ENCODE measurements at regions not wholly inside any gene's neighbourhood (a gene's known extent, or its start where the extent isn't known, plus 50 kb on each side); places are given as distances from the start of the nearest gene placed in this dataset.

DNA sequence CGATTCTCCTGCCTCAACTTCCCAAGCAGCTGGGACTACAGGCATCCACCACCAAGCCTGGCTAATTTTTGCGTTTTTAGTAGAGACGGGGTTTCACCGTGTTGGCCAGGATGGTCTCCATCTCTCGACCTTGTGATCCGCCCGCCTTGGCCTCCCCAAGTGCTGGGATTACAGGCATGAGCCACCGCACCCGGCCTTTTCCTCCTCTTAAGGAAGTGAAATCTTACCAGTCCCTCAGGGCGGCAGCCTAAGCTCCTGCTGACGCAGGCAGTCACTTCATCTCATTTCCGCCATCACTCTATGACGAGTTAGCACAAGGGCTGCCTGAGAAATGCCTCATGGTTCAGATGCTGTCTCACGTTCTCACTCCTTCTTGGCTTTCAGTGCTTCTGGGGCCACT, 246.0 kb upstream of the SHH start:
- no peak for TF ChIP-seq POLR2A (IDR thresholded peaks at IDR 0.05)
- TF ChIP-seq EP300 (IDR thresholded peaks at IDR 0.05), result no peak
- TF ChIP-seq, protein P1, sequence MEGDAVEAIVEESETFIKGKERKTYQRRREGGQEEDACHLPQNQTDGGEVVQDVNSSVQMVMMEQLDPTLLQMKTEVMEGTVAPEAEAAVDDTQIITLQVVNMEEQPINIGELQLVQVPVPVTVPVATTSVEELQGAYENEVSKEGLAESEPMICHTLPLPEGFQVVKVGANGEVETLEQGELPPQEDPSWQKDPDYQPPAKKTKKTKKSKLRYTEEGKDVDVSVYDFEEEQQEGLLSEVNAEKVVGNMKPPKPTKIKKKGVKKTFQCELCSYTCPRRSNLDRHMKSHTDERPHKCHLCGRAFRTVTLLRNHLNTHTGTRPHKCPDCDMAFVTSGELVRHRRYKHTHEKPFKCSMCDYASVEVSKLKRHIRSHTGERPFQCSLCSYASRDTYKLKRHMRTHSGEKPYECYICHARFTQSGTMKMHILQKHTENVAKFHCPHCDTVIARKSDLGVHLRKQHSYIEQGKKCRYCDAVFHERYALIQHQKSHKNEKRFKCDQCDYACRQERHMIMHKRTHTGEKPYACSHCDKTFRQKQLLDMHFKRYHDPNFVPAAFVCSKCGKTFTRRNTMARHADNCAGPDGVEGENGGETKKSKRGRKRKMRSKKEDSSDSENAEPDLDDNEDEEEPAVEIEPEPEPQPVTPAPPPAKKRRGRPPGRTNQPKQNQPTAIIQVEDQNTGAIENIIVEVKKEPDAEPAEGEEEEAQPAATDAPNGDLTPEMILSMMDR (IDR thresholded peaks at IDR 0.05), result no peak
- TF ChIP-seq POLR2AphosphoS5 (IDR thresholded peaks at IDR 0.05), result no peak
- no peaks in the 10 kb centered on the region for H3K36me3 ChIP-seq
- no peak overlapping the region for H3K27ac ChIP-seq
- WGBS, 2 donors, result 89 to 94% methylated on average over 14 of the region's 14 CpGs
- H3K27me3 ChIP-seq, result no peaks in the 10 kb centered on the region
- H3K4me1 ChIP-seq, result no peaks in the 10 kb centered on the region
- no peak for ATAC-seq (ENCODE audit: low FRiP score in 2 of 2)
- no peak for DNase-seq
- H3K4me3 ChIP-seq, result no peak overlapping the region
- no peaks in the 10 kb centered on the region for H3K9me3 ChIP-seq

DNA sequence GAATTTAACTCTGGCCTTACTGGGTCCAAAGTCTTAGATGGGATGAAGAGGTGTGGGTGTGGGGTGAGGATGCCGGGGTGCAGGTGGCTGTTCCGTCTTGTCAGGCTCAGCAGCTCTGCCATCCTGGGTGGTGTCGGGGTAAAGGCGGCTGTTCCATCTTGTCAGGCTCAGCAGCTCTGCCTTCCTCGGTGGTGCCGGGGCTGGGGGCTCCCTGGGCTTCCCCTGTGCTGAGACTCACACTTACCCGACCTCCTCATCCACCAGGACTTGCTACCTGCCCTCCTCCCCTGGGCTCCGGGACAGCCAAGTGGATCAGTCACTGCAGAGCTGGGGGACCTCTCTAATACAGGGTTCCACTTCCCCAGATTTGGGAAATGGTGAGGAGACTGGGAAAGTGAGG, 244.3 kb upstream of the SHH start:
- H3K4me1 ChIP-seq, result no peaks in the 10 kb centered on the region
- TF ChIP-seq POLR2A (IDR thresholded peaks at IDR 0.05) (no peak), POLR2AphosphoS5 (IDR thresholded peaks at IDR 0.05) (no peak), EP300 (IDR thresholded peaks at IDR 0.05) (no peak)
- TF ChIP-seq, protein P1 (IDR thresholded peaks at IDR 0.05), result no peak
- no peaks in the 10 kb centered on the region for H3K36me3 ChIP-seq
- DNase-seq, result no peak
- H3K9me3 ChIP-seq, result no peaks in the 10 kb centered on the region
- no peak overlapping the region for H3K27ac ChIP-seq
- WGBS, 2 donors, result 85 to 93% methylated on average over 8 of the region's 8 CpGs
- no peak overlapping the region for H3K4me3 ChIP-seq
- ATAC-seq (ENCODE audit: low FRiP score in 2 of 2), result no peak
- no peaks in the 10 kb centered on the region for H3K27me3 ChIP-seq

DNA sequence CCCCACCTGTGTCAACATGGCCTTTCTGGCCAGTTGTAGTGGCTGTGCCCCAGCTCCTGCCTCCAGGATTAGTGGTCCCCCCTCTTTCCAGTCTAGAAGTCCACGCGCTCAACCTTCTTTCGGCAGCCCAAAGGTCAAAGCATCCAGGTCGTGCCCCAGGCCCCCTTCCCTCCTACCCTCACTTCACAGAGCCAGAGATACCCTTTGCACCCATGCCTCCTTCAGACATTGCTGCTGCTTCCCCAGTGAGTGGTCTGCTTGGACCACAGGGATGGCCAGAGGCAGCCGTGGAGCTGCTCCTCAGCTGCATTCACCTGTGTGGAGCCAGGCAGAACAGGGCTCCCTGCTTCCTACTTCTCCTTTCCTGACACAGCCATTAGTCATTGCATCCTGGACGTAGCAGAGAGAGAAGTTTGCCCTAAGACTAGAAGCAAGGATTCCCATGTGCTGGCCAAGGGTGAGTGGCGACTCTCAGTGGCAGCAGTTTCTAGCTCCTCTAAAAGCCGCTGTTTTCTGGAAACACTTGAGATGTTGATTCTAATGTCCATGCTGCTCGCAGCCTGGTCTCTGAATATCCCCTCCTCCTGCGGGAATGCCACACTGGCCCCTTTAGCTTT, 243.1 kb upstream of the SHH start:
- DNase-seq, result no peak
- Histone ChIP-seq H3K27me3 (no peaks in the 10 kb centered on the region), H3K27ac (no peak overlapping the region), H3K4me1 (no peaks in the 10 kb centered on the region), H3K9me3 (no peaks in the 10 kb centered on the region), H3K4me3 (no peak overlapping the region), H3K36me3 (no peaks in the 10 kb centered on the region)
- no peak for TF ChIP-seq POLR2A (IDR thresholded peaks at IDR 0.05)
- TF ChIP-seq EP300 (IDR thresholded peaks at IDR 0.05), result no peak
- TF ChIP-seq, protein P1 (IDR thresholded peaks at IDR 0.05), result no peak
- TF ChIP-seq POLR2AphosphoS5 (IDR thresholded peaks at IDR 0.05), result no peak
- WGBS, 2 donors, result 63 to 73% methylated on average over 9 to 10 of the region's 10 CpGs
- no peak for ATAC-seq (ENCODE audit: low FRiP score in 2 of 2)

DNA sequence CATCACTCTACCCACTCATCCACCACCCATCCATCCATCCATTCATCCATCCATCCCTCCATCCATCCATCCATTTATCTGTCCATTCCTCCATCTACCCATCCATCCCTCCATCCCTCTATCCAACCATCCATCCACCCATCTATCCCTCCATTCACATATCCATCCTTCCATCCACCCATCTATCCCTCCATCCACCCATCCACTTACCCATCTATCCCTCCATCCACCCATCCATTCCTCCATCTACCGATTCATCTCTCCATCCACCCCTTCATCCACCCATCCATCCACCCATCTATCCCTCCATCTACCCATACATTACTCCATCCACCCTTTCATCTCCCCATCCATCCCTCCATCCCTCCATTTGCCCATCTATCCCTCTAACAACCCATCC, 239.6 kb upstream of the SHH start:
- H3K4me1 ChIP-seq, result no peaks in the 10 kb centered on the region
- no peaks in the 10 kb centered on the region for H3K36me3 ChIP-seq
- H3K27ac ChIP-seq, result no peak overlapping the region
- no peaks in the 10 kb centered on the region for H3K9me3 ChIP-seq
- no peak overlapping the region for H3K4me3 ChIP-seq
- no peaks in the 10 kb centered on the region for H3K27me3 ChIP-seq
- WGBS, 2 donors, result 93 to 100% methylated on average over 1 of the region's 1 CpG
- ATAC-seq (ENCODE audit: low FRiP score in 2 of 2) (no peak), DNase-seq (no peak)
- TF ChIP-seq, protein P1 (IDR thresholded peaks at IDR 0.05), result no peak
- no peak for TF ChIP-seq EP300 (IDR thresholded peaks at IDR 0.05)
- TF ChIP-seq POLR2AphosphoS5 (IDR thresholded peaks at IDR 0.05), result no peak
- no peak for TF ChIP-seq POLR2A (IDR thresholded peaks at IDR 0.05)

Data from upper lobe of left lung (tissue), 6 donors.